ENCODE measurements at regions not wholly inside any gene's neighbourhood (a gene's known extent, or its start where the extent isn't known, plus 50 kb on each side); places are given as distances from the start of the nearest gene placed in this dataset.
"Not testable (repeated sequence)": the region's sequence is repeated elsewhere in the genome, so short reads cannot be mapped to it uniquely, and the experiment has no call there.

DNA sequence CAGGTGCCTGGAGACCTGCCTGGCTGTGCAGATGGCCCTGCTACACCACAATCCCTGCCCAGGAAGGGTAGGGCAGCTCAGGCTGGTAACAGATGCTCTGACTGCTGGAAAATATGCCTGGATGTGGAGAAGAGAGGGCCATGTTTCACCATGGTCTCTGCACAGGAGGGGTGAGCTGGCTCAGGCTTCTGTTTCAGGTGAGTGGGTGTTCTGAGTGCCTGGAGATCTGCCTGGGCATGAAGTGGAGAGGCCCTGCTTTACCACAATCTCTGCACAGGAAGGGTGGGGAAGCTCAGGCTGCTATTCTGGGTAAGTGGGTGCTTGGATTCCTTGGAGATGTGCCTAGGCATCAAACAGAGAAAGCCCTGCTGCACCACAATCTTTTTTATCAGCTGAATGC is 350.1 kb downstream of the KIF20B start:
- H3K4me3 ChIP-seq (ENCODE audit: insufficient read depth, low read depth, low read length) = no peak overlapping the region
- H3K27me3 ChIP-seq (ENCODE audit: control insufficient read depth, insufficient read depth, low read length) = no peaks in the 10 kb centered on the region
- no peaks in the 10 kb centered on the region for H3K36me3 ChIP-seq (replicated peaks; ENCODE audit: control insufficient read depth, insufficient read depth, low read length)
- DNase-seq = no peak

- Histone ChIP-seq H3K4me3 (ENCODE audit: insufficient read depth, low read depth, low read length) (no peak overlapping the region), H3K36me3 (replicated peaks; ENCODE audit: control insufficient read depth, insufficient read depth, low read length) (no peaks in the 10 kb centered on the region), H3K27me3 (ENCODE audit: control insufficient read depth, insufficient read depth, low read length) (no peaks in the 10 kb centered on the region)
- DNase-seq = no peak
Measured at GRCh38 chr10:90062786-90063185, 361.4 kb downstream of the KIF20B start.

DNA sequence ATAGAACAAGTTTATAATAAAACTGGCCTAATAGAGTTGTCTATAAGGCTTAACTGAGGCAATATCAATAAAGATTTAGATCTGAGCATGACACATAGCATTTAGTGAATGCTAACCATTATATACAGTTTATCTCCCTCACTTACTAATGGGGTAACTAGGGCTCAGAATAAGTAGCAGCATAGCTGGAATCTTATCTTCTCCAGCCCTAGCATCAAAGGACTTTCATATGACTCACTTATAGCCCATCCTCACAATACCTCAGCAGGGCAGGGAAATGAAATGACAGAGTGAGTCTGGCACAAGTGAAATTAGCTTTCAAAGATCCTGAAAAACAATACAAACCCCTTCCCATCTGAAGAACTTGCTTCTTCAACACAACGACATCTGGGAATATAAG is 362.9 kb downstream of the KIF20B start:
- Histone ChIP-seq H3K4me3 (ENCODE audit: insufficient read depth, low read depth, low read length) (no peak overlapping the region), H3K36me3 (replicated peaks; ENCODE audit: control insufficient read depth, insufficient read depth, low read length) (no peaks in the 10 kb centered on the region), H3K27me3 (ENCODE audit: control insufficient read depth, insufficient read depth, low read length) (no peaks in the 10 kb centered on the region)
- no peak for DNase-seq

DNA sequence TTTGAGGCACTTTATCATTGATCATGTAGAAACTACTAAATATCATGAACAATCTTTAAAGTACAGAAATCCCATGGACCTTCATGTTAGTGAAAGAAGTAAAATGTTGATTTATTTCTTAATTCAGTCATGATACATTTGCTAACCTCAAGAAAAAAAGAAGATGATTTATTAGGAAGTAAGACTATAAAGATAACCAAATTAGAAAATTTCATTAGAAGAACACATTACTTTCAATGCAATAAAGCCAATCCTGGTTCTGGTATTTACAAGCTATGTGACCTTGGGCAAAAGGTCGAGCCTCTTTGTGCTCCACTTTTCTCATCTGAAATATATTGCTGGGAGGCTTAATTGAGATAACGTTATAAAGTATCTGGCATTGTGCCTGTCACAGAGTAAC is 365.0 kb downstream of the KIF20B start:
- Histone ChIP-seq H3K4me3 (ENCODE audit: insufficient read depth, low read depth, low read length) (no peak overlapping the region), H3K36me3 (replicated peaks; ENCODE audit: control insufficient read depth, insufficient read depth, low read length) (no peaks in the 10 kb centered on the region), H3K27me3 (ENCODE audit: control insufficient read depth, insufficient read depth, low read length) (no peaks in the 10 kb centered on the region)
- DNase-seq = no peak

DNA sequence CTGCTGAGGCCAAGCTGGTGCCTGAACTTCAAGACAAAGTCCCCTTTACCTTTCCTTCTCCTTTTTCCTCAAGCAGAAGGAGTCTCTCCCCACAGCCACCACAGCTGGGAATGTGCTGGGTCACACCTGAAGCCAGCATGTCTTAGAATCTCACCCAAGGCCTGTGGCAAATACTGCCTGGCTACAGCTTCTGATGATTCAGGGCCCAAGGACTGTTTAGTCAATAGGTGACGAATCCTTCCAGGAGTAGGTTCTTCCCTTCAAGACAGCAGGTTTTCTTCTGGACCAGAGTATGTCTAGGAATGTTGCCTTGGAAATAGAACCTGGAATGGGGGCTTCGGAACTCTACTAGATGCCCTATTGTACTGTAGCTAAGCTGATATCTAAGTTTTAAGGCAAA is 374.6 kb downstream of the KIF20B start:
- Histone ChIP-seq H3K4me3 (ENCODE audit: insufficient read depth, low read depth, low read length) (no peak overlapping the region), H3K36me3 (replicated peaks; ENCODE audit: control insufficient read depth, insufficient read depth, low read length) (peaks cover 10% of the 10 kb centered on the region), H3K27me3 (ENCODE audit: control insufficient read depth, insufficient read depth, low read length) (no peaks in the 10 kb centered on the region)
- DNase-seq = no peak

- no peak overlapping the region for H3K4me3 ChIP-seq (ENCODE audit: insufficient read depth, low read depth, low read length)
- H3K27me3 ChIP-seq (ENCODE audit: control insufficient read depth, insufficient read depth, low read length) = no peaks in the 10 kb centered on the region
- DNase-seq = no peak
- peaks cover 10% of the 10 kb centered on the region for H3K36me3 ChIP-seq (replicated peaks; ENCODE audit: control insufficient read depth, insufficient read depth, low read length)
Measured at GRCh38 chr10:90079819-90080218, 378.4 kb downstream of the KIF20B start.

- not testable (repeated sequence) for H3K4me3 ChIP-seq (ENCODE audit: insufficient read depth, low read depth, low read length); H3K36me3 ChIP-seq (replicated peaks; ENCODE audit: control insufficient read depth, insufficient read depth, low read length); DNase-seq; H3K27me3 ChIP-seq (ENCODE audit: control insufficient read depth, insufficient read depth, low read length)
Measured at GRCh38 chr10:90086606-90087190, 385.3 kb downstream of the KIF20B start.

DNA sequence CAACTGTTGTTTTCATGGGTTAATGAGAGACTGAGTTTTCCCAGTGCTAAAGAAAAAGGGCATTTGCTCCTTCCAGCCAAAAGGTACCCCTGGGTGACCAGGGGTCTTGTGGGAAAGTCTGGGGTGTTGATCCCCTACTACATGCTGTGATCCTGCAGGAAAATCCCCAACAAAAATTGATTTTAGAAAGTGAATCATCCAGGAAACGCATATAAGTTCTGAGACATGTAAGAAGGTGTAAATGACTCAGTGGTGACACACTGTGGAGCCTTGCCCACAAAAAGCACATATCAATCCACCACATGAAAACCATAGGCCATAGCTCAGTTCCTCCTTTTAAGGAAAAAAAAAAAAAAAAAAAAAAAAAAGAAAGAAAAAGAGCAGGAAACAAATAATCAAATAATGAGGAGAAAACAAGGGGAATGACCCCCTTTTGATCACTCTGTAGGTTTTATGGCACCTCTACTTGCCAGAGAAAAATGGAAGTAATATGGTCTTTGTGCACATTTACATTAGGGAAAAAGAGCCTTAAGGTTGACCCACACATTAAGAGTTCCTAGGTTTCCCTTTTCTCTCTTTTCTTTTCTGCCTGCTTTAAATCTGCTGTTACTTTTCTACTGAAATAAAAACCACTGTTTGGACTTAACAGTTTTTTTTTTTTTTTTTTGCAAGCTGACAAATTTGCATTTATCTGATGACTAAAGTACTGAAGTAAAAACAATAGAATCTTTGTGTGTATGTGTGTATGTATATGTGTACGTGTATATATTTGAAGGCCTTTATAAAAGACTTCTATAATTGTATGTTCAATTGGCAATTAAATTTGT is 386.0 kb downstream of the KIF20B start:
- no peaks in the 10 kb centered on the region for H3K27me3 ChIP-seq (ENCODE audit: control insufficient read depth, insufficient read depth, low read length)
- no peak for DNase-seq
- no peak overlapping the region for H3K4me3 ChIP-seq (ENCODE audit: insufficient read depth, low read depth, low read length)
- H3K36me3 ChIP-seq (replicated peaks; ENCODE audit: control insufficient read depth, insufficient read depth, low read length) = no peaks in the 10 kb centered on the region; the same call in 1 of the 2 replicates

DNA sequence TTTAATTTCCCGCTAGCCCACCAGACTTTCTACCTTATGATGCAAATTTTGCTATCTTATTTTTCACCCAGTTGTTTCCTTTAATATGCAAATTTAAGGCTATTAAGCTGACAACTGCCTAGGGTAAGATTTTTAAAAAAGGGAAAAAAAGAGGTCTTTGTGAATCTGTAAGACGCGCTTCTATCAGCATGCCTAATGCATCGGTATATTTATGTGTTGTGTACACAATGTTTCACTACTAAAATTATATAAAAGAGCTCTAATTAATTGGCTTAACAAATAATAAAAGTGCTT is 386.6 kb downstream of the KIF20B start:
- no peak overlapping the region for H3K4me3 ChIP-seq (ENCODE audit: insufficient read depth, low read depth, low read length)
- H3K27me3 ChIP-seq (ENCODE audit: control insufficient read depth, insufficient read depth, low read length) = no peaks in the 10 kb centered on the region
- no peak for DNase-seq
- no peaks in the 10 kb centered on the region; the same call in 1 of the 2 replicates for H3K36me3 ChIP-seq (replicated peaks; ENCODE audit: control insufficient read depth, insufficient read depth, low read length)

DNA sequence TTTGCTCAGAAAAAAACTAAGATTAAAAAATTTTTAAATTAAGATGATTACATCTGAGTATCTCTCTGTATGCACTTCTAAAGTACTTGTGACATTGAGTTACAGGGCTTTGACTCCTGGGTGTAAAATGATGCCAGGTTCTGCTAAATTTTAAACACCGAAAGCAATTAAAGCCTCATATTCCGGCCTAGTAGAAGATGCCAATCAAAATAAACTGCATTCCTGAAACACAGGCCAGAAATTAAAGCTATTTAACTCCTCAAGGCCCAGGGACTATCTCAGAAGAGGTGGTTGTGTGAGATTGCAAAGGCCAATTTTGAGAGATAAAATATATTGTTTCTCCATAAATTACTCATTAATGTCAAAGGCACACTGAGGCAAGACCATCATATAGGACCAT is 388.3 kb downstream of the KIF20B start:
- Histone ChIP-seq H3K4me3 (ENCODE audit: insufficient read depth, low read depth, low read length) (no peak overlapping the region), H3K36me3 (replicated peaks; ENCODE audit: control insufficient read depth, insufficient read depth, low read length) (no peaks in the 10 kb centered on the region), H3K27me3 (ENCODE audit: control insufficient read depth, insufficient read depth, low read length) (no peaks in the 10 kb centered on the region)
- DNase-seq = no peak

DNA sequence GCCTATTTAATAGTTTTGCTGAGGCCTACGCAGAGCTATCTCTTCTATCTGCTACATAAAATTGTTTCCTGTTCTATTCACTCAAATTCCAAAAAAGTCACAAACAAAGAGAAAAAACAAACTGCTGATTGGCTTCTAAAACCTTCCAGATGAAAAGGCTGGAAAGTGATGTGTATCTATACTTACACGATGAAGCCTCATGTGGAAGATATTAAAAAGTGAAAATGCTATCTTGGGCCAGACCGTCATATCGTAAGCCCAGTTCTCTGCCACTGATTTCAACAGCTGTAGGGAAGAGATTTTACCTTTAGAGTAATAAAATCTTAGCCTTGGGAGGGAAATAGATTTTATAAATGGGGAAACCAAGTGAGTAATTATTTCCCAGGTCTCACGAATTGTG is 394.8 kb downstream of the KIF20B start:
- Histone ChIP-seq H3K36me3 (replicated peaks; ENCODE audit: control insufficient read depth, insufficient read depth, low read length) (no peaks in the 10 kb centered on the region), H3K27me3 (ENCODE audit: control insufficient read depth, insufficient read depth, low read length) (no peaks in the 10 kb centered on the region), H3K4me3 (ENCODE audit: insufficient read depth, low read depth, low read length) (no peak overlapping the region)
- DNase-seq = no peak

- H3K27me3 ChIP-seq (ENCODE audit: control insufficient read depth, insufficient read depth, low read length); DNase-seq; H3K4me3 ChIP-seq (ENCODE audit: insufficient read depth, low read depth, low read length); H3K36me3 ChIP-seq (replicated peaks; ENCODE audit: control insufficient read depth, insufficient read depth, low read length): not testable (repeated sequence)
Measured at GRCh38 chr10:90107581-90107980, 406.2 kb downstream of the KIF20B start.

GRCh38 chr10:90111671-90112070 is 410.3 kb downstream of the KIF20B start:
- DNase-seq = no peak
- Histone ChIP-seq H3K27me3 (ENCODE audit: control insufficient read depth, insufficient read depth, low read length) (no peaks in the 10 kb centered on the region), H3K36me3 (replicated peaks; ENCODE audit: control insufficient read depth, insufficient read depth, low read length) (no peaks in the 10 kb centered on the region), H3K4me3 (ENCODE audit: insufficient read depth, low read depth, low read length) (no peak overlapping the region)

- no peak for DNase-seq
Measured at GRCh38 chr10:90112681-90113080, 411.3 kb downstream of the KIF20B start.

DNA sequence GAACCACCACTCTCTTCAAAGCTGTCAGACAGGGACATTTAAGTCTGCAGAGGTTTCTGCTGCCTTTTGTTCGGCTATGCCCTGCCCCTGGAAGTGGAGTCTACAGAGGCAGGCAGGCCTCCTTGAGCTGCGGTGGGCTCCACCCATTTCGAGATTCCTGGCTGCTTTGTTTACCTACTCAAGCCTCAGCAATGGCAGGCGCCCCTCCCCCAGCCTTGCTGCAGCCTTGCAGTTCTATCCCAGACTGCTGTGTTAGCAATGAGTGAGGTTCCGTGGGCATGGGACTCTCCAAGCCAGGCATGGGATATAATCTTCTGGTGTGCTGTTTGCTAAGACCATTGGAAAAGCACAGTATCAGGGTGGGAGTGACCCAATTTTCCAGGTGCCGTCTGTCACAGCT is 417.2 kb downstream of the KIF20B start:
- not testable (repeated sequence) for H3K36me3 ChIP-seq (replicated peaks; ENCODE audit: control insufficient read depth, insufficient read depth, low read length); H3K4me3 ChIP-seq (ENCODE audit: insufficient read depth, low read depth, low read length); H3K27me3 ChIP-seq (ENCODE audit: control insufficient read depth, insufficient read depth, low read length); DNase-seq

More at GRCh38 chr10:90112681-90113080, 411.3 kb downstream of the KIF20B start:
- no peaks in the 10 kb centered on the region for H3K27me3 ChIP-seq (ENCODE audit: control insufficient read depth, insufficient read depth, low read length)
- no peak overlapping the region for H3K4me3 ChIP-seq (ENCODE audit: insufficient read depth, low read depth, low read length)
- no peaks in the 10 kb centered on the region for H3K36me3 ChIP-seq (replicated peaks; ENCODE audit: control insufficient read depth, insufficient read depth, low read length)
